Glutamatergic neuron (in vitro differentiated cells): ENCODE measurements at regions not wholly inside any gene's neighbourhood (a gene's known extent, or its start where the extent isn't known, plus 50 kb on each side); places are given as distances from the start of the nearest gene placed in this dataset.

ENCODE experiments used
- DNase-seq: peaks from one replicate; pipeline ENCODE4 v3.0.0; 2022
- H3K27ac Mint-ChIP-seq: one replicate; pipeline ENCODE4 v1.8.0; 2020; ENCODE audit warnings: mild to moderate bottlenecking, mixed read lengths, inconsistent platforms; ENCODE audit not compliant: unreplicated experiment
- H3K27me3 Mint-ChIP-seq: one replicate; pipeline ENCODE4 v1.8.0; 2020; ENCODE audit warnings: mild to moderate bottlenecking, moderate library complexity, mixed read lengths, inconsistent platforms; ENCODE audit not compliant: unreplicated experiment
- H3K36me3 Mint-ChIP-seq: one replicate; pipeline ENCODE4 v1.8.0; 2020; ENCODE audit warnings: mild to moderate bottlenecking, mixed read lengths, inconsistent platforms; ENCODE audit not compliant: unreplicated experiment
- H3K4me1 Mint-ChIP-seq: one replicate; pipeline ENCODE4 v1.8.0; 2020; ENCODE audit warnings: mild to moderate bottlenecking, low read depth, mixed read lengths, inconsistent platforms; ENCODE audit not compliant: unreplicated experiment
- H3K4me3 Mint-ChIP-seq: one replicate; pipeline ENCODE4 v1.8.0; 2020; ENCODE audit warnings: mild to moderate bottlenecking, mixed read lengths, inconsistent platforms; ENCODE audit not compliant: unreplicated experiment
- H3K9me3 Mint-ChIP-seq: one replicate; pipeline ENCODE4 v1.8.0; 2020; ENCODE audit warnings: mild to moderate bottlenecking, moderate library complexity, mixed read lengths, inconsistent platforms; ENCODE audit not compliant: unreplicated experiment
- TF ChIP-seq, protein P1 (sequence below): fragments of 200-600 bp; sonication (generic); IDR thresholded peaks from one replicate; pipeline ENCODE4 v1.5.0; 2021; ENCODE audit not compliant: partially characterized antibody, unreplicated experiment

DNA sequence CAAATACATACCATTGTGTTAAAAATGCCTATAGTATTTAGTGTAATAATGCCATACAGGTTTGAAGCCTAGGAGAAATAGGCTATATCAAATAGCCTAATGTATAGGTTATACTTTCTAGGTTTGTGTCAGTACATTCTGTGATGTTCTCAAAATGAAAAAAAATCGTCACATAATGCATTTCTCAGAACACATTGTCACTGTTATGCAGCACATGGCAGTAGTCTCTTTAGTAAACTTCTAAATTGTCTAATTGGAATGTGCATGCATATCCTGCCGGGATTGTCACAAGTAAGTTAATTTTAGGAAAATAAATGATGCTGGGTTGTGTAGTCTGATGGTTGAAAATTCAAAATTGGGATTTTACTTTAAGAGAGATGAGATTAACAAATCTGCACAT is 920.1 kb upstream of the CNTN5 start:
- Mint-ChIP-seq H3K4me3 (no peak overlapping the region), H3K27ac (no peak overlapping the region), H3K36me3 (no peaks in the 10 kb centered on the region), H3K27me3 (no peaks in the 10 kb centered on the region), H3K4me1 (no peaks in the 10 kb centered on the region), H3K9me3 (no peaks in the 10 kb centered on the region)
- TF ChIP-seq, protein P1, sequence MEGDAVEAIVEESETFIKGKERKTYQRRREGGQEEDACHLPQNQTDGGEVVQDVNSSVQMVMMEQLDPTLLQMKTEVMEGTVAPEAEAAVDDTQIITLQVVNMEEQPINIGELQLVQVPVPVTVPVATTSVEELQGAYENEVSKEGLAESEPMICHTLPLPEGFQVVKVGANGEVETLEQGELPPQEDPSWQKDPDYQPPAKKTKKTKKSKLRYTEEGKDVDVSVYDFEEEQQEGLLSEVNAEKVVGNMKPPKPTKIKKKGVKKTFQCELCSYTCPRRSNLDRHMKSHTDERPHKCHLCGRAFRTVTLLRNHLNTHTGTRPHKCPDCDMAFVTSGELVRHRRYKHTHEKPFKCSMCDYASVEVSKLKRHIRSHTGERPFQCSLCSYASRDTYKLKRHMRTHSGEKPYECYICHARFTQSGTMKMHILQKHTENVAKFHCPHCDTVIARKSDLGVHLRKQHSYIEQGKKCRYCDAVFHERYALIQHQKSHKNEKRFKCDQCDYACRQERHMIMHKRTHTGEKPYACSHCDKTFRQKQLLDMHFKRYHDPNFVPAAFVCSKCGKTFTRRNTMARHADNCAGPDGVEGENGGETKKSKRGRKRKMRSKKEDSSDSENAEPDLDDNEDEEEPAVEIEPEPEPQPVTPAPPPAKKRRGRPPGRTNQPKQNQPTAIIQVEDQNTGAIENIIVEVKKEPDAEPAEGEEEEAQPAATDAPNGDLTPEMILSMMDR: no peak
- no peak for DNase-seq

DNA sequence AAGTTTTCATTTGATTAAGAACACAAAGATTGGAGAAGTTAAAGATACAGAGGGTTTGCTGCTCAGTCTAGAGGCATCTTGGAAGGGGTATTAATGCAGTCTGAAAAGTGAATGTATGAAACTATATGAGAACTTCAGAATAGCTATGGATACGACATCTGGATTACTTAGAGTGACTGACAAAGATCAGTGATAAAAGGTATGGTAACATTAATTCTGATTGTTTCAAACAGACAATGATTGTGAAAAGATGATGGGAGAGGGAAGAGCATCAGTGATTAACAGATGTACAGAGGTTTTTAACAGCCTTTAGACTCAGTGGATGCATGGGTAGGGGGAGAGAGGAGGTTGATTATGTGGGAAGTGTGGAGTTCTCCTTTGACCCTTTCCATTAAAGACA is 919.4 kb upstream of the CNTN5 start:
- no peak overlapping the region for H3K4me3 Mint-ChIP-seq
- H3K4me1 Mint-ChIP-seq: no peaks in the 10 kb centered on the region
- H3K9me3 Mint-ChIP-seq: no peaks in the 10 kb centered on the region
- no peak for DNase-seq
- TF ChIP-seq, protein P1: no peak
- H3K36me3 Mint-ChIP-seq: no peaks in the 10 kb centered on the region
- no peaks in the 10 kb centered on the region for H3K27me3 Mint-ChIP-seq
- no peak overlapping the region for H3K27ac Mint-ChIP-seq

DNA sequence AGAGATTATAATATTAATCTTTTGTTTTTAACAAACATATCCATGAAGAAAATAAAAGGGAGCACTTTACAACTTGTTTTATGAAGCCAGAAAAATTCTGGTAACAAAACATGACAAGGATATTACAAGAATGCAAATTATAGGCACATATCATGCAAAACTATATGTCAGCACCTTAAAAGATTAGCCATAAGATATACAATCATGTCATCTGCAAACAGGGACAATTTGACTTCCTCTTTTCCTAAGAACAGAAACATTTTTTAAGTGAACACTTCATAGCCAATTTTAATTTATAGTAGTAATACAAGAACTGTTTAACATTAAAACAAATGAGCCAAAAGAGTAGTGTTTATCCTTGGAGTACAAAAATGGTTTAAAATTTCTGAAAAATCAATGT is 916.5 kb upstream of the CNTN5 start:
- no peak overlapping the region for H3K4me3 Mint-ChIP-seq
- DNase-seq: no peak

DNA sequence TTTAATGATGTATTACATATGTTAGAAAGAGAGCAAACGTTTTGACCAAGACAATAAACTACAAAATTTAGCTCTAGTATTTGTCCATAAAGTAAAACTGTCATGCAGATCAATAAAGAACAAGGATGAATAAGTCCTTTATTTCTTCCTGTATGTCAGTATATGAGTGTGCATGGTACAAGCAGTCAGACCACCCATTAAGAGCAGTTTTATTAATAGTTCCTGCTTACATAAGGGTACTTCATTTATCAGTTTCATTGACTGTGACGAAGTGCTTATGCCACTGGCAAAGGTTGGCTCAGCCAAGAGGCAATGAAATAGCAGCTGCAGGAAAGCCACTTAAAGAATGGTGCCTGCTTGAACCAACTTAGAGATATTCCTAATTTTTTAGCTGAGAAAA is 913.0 kb upstream of the CNTN5 start:
- no peaks in the 10 kb centered on the region for H3K36me3 Mint-ChIP-seq
- no peak overlapping the region for H3K27ac Mint-ChIP-seq
- no peak for DNase-seq

More for the DNA sequence above, 916.5 kb upstream of the CNTN5 start:
- H3K4me1 Mint-ChIP-seq: no peaks in the 10 kb centered on the region
- TF ChIP-seq, protein P1: no peak
- no peak overlapping the region for H3K27ac Mint-ChIP-seq
- no peaks in the 10 kb centered on the region for H3K27me3 Mint-ChIP-seq
- H3K36me3 Mint-ChIP-seq: no peaks in the 10 kb centered on the region
- H3K9me3 Mint-ChIP-seq: no peaks in the 10 kb centered on the region

DNA sequence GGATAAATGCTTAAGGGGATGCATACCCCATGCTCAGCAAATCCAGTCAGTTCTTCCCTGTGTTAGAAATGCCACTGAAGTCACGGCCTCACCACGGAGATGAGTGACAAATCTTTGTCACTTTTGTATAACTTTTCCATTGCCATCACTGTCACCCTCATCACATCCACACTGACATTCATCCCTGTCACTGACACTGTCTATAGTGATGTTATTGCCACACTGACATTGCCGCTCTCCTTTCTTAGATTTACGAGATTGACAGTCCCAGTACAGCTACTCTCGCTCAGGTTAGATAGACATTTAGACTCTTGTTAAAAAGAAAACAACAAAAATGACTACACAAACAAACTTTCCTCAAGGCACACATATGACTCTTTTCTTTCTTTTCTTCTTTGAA is 910.7 kb upstream of the CNTN5 start:
- Mint-ChIP-seq H3K4me3 (no peak overlapping the region), H3K27ac (no peak overlapping the region), H3K36me3 (no peaks in the 10 kb centered on the region), H3K4me1 (no peaks in the 10 kb centered on the region), H3K27me3 (peaks cover 2% of the 10 kb centered on the region), H3K9me3 (no peaks in the 10 kb centered on the region)
- DNase-seq: no peak
- TF ChIP-seq, protein P1: no peak

More for the DNA sequence above, 913.0 kb upstream of the CNTN5 start:
- TF ChIP-seq, protein P1: no peak
- H3K27me3 Mint-ChIP-seq: peaks cover 2% of the 10 kb centered on the region
- no peaks in the 10 kb centered on the region for H3K4me1 Mint-ChIP-seq
- no peaks in the 10 kb centered on the region for H3K9me3 Mint-ChIP-seq
- H3K4me3 Mint-ChIP-seq: no peak overlapping the region
